ENCODE measurements at regions not wholly inside any gene's neighbourhood (a gene's known extent, or its start where the extent isn't known, plus 50 kb on each side); places are given as distances from the start of the nearest gene placed in this dataset.

GRCh38 chr22:49136041-49136815 is 691.4 kb downstream of the BRD1 start:
- TF ChIP-seq CTCF (IDR thresholded peaks at IDR 0.05; ENCODE audit: low read depth, low read length), result no peak
- DNase-seq (ENCODE audit: extremely low read depth, low read depth), result no peak

- DNase-seq (ENCODE audit: extremely low read depth, low read depth), result no peak
- no peak for TF ChIP-seq CTCF (IDR thresholded peaks at IDR 0.05; ENCODE audit: low read depth, low read length)
These were observed 693.6 kb downstream of the BRD1 start for GRCh38 chr22:49134076-49134475.

GRCh38 chr22:49133541-49133940 is 694.1 kb downstream of the BRD1 start:
- no peak for DNase-seq (ENCODE audit: extremely low read depth, low read depth)

GRCh38 chr22:49132009-49132408 is 695.7 kb downstream of the BRD1 start:
- DNase-seq (ENCODE audit: extremely low read depth, low read depth), result no peak
- no peak for TF ChIP-seq CTCF (IDR thresholded peaks at IDR 0.05; ENCODE audit: low read depth, low read length)

More at GRCh38 chr22:49133541-49133940, 694.1 kb downstream of the BRD1 start:
- no peak for TF ChIP-seq CTCF (IDR thresholded peaks at IDR 0.05; ENCODE audit: low read depth, low read length)

GRCh38 chr22:49129736-49130135 is 697.9 kb downstream of the BRD1 start:
- no peak for DNase-seq (ENCODE audit: extremely low read depth, low read depth)
- no peak for TF ChIP-seq CTCF (IDR thresholded peaks at IDR 0.05; ENCODE audit: low read depth, low read length)

- TF ChIP-seq CTCF (IDR thresholded peaks at IDR 0.05; ENCODE audit: low read depth, low read length), result no peak
- no peak for DNase-seq (ENCODE audit: extremely low read depth, low read depth)
These were observed 698.8 kb downstream of the BRD1 start for GRCh38 chr22:49128874-49129273.

GRCh38 chr22:49124608-49125007 is 703.1 kb downstream of the BRD1 start:
- no peak for DNase-seq (ENCODE audit: extremely low read depth, low read depth)

More at GRCh38 chr22:49124608-49125007, 703.1 kb downstream of the BRD1 start:
- no peak for TF ChIP-seq CTCF (IDR thresholded peaks at IDR 0.05; ENCODE audit: low read depth, low read length)
